ENCODE measurements at regions not wholly inside any gene's neighbourhood (a gene's known extent, or its start where the extent isn't known, plus 50 kb on each side); places are given as distances from the start of the nearest gene placed in this dataset.
A peak's percentile ranks its signal among the peaks of the same experiment; 100 is the strongest.

DNA sequence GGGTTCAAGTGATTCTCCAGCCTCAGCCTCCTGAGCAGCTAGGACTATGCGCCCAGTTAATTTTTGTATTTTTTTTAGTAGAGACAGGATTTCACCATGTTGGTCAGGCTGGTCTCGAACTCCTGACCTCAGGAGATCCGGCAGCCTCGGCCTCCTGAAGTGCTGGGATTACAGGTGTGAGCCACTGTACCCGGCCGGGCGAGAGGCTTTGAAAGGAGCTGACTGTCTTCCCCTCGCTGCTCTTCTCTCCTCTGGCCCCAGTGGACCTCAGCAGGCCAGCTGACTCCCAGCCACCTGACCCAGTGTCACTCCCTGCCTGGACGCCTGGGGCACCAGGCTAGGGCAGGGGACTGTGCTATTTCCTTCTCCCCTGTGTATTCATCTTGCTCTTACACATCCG is 89.5 kb upstream of the ANKRD55 start:
- CTCF ChIA-PET: no interaction called here
- TF ChIP-seq, protein P1, sequence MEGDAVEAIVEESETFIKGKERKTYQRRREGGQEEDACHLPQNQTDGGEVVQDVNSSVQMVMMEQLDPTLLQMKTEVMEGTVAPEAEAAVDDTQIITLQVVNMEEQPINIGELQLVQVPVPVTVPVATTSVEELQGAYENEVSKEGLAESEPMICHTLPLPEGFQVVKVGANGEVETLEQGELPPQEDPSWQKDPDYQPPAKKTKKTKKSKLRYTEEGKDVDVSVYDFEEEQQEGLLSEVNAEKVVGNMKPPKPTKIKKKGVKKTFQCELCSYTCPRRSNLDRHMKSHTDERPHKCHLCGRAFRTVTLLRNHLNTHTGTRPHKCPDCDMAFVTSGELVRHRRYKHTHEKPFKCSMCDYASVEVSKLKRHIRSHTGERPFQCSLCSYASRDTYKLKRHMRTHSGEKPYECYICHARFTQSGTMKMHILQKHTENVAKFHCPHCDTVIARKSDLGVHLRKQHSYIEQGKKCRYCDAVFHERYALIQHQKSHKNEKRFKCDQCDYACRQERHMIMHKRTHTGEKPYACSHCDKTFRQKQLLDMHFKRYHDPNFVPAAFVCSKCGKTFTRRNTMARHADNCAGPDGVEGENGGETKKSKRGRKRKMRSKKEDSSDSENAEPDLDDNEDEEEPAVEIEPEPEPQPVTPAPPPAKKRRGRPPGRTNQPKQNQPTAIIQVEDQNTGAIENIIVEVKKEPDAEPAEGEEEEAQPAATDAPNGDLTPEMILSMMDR (IDR thresholded peaks at IDR 0.05): no peak

GRCh38 chr5:56321236-56321881 is 88.2 kb upstream of the ANKRD55 start:
- peak; percentile 12 for DNase-seq
- Mint-ChIP-seq H3K27ac (no peak overlapping the region), H3K4me3 (no peak overlapping the region), H3K36me3 (ENCODE audit: low read depth) (no peaks in the 10 kb centered on the region), H3K9me3 (no peaks in the 10 kb centered on the region), H3K4me1 (ENCODE audit: low read depth) (peaks cover 25% of the 10 kb centered on the region), H3K27me3 (no peaks in the 10 kb centered on the region)
- ChIA-PET POLR2A (no interaction called here), CTCF (no interaction called here)
- intact Hi-C loops (cut with micrococcal nuclease): no loop called here
- ATAC-seq: peak; percentile 43
- TF ChIP-seq, protein P1 (IDR thresholded peaks at IDR 0.05): no peak

More for the DNA sequence above, 89.5 kb upstream of the ANKRD55 start:
- Mint-ChIP-seq H3K27me3 (no peaks in the 10 kb centered on the region), H3K9me3 (no peaks in the 10 kb centered on the region), H3K4me1 (ENCODE audit: low read depth) (peaks cover 30% of the 10 kb centered on the region), H3K36me3 (ENCODE audit: low read depth) (peaks cover 3% of the 10 kb centered on the region), H3K27ac (no peak overlapping the region), H3K4me3 (no peak overlapping the region)
- POLR2A ChIA-PET: no interaction called here
- no peak for DNase-seq
- intact Hi-C loops (cut with micrococcal nuclease): no loop called here
- no peak for ATAC-seq

DNA sequence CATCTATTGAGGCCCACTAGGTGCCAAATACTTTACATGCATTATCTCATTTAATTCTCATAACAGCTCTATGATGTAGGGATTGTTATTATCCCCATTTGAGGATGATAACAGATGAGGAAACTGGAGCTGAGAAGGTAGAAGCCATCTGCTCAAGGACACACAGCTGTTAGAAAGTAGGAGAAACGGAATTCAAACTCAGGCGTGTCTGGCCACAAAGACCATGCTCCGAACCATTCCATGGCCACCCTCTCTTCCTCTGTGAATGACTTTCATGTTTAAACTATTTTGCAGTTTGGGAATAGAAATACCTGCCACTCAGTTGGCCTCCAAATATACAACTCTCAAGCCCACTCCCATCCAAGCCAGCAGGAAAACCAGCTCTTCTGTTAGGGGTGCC is 87.6 kb upstream of the ANKRD55 start:
- Mint-ChIP-seq H3K4me1 (ENCODE audit: low read depth) (peaks cover 24% of the 10 kb centered on the region), H3K9me3 (no peaks in the 10 kb centered on the region)

DNA sequence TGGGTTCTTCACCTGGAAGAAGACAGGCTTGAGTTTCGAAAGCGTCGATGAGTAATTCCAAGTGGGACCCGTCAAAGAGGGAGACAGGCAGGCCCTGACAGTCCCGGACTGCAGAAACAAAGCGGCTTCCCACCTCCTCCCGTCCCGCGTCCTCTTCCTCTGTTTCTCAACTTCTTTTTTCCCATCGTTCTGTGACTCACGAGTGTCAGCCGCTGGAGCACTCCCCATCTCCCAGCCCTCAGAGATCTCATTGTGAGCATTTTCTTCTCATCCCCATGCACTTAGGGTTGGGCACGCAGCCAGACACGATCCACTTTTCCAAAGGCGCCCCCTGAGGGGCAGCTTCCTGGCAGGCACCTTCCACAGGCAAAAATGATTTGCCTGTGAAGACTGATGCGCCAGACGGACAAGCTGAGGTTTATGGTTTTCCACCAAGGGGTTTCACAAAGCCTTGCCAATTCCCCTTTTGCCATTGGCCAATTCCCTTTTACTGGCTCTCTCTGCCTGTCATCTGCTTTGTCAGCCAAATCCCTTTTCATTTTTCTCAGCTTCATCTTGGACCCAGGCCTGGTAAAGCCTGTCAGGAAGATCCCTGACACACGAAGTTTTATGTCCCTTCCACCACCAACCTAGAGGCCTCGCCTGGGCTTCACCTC is 86.5 kb upstream of the ANKRD55 start:
- H3K4me1 Mint-ChIP-seq (ENCODE audit: low read depth): peaks cover 21% of the 10 kb centered on the region
- CTCF ChIA-PET: interaction anchor here (1.9 kb wide), 1 partner anchor 9 kb away, joined by 7 read pairs; no protein-coding TSS in a partner anchor
- H3K4me3 Mint-ChIP-seq: no peak overlapping the region
- no peak for ATAC-seq
- POLR2A ChIA-PET: no interaction called here
- H3K36me3 Mint-ChIP-seq (ENCODE audit: low read depth): no peaks in the 10 kb centered on the region
- DNase-seq: no peak
- H3K27ac Mint-ChIP-seq: no peak overlapping the region
- no peaks in the 10 kb centered on the region for H3K9me3 Mint-ChIP-seq
- intact Hi-C loops (cut with micrococcal nuclease): no loop called here
- H3K27me3 Mint-ChIP-seq: no peaks in the 10 kb centered on the region
- TF ChIP-seq, protein P1 (IDR thresholded peaks at IDR 0.05): no peak

More for the DNA sequence above, 87.6 kb upstream of the ANKRD55 start:
- no peak for DNase-seq
- ATAC-seq: no peak
- CTCF ChIA-PET: interaction anchor here (0.6 to 1.9 kb wide), 2 partner anchors 8 to 320 kb away, joined by 3 to 7 read pairs; no protein-coding TSS in a partner anchor
- H3K36me3 Mint-ChIP-seq (ENCODE audit: low read depth): no peaks in the 10 kb centered on the region
- intact Hi-C loops (cut with micrococcal nuclease): no loop called here
- no peaks in the 10 kb centered on the region for H3K27me3 Mint-ChIP-seq
- TF ChIP-seq, protein P1 (IDR thresholded peaks at IDR 0.05): no peak
- POLR2A ChIA-PET: no interaction called here
- no peak overlapping the region for H3K27ac Mint-ChIP-seq
- H3K4me3 Mint-ChIP-seq: no peak overlapping the region

DNA sequence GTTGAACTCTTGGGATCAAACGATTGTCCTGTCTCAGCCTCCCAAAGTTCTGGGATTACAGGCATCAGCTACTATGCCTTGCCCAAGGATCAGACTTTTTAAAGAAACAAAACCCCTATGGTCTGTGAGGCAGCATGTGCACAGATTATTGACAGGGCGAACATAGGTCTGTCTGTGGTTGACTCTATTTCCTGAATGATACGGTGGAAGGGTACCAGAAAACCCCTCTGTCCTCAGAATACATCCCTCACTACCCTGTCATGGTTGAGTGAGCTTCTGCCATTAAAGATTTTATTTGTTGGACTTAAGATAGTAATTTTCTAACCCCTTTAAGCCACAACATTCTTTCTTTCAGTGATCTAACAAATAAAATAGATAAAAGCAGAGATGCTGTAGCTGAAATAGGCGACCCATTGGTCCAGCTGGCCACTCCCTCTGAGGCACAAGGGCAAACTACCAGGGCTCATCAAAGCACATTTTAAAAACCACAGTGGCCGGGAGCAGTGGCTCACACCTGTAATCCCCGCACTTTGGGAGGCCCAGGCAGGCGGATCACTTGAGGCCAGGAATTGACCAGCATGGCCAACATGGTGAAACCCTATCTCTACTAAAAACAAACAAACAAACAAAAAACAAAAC is 84.9 kb upstream of the ANKRD55 start:
- no peak overlapping the region for H3K27ac Mint-ChIP-seq
- peaks cover 23% of the 10 kb centered on the region for H3K4me1 Mint-ChIP-seq (ENCODE audit: low read depth)
- CTCF ChIA-PET: interaction anchor here (0.6 to 1.3 kb wide), 2 partner anchors 36 to 520 kb away, joined by 3 to 4 read pairs; no protein-coding TSS in a partner anchor
- POLR2A ChIA-PET: no interaction called here
- TF ChIP-seq, protein P1 (IDR thresholded peaks at IDR 0.05): no peak
- no peaks in the 10 kb centered on the region for H3K27me3 Mint-ChIP-seq
- H3K4me3 Mint-ChIP-seq: no peak overlapping the region
- intact Hi-C loops (cut with micrococcal nuclease): no loop called here
- no peaks in the 10 kb centered on the region for H3K9me3 Mint-ChIP-seq
- ATAC-seq (no peak), DNase-seq (no peak)
- no peaks in the 10 kb centered on the region for H3K36me3 Mint-ChIP-seq (ENCODE audit: low read depth)

Data from activated CD8-positive, alpha-beta T cell treated with anti-CD3 and anti-CD28 coated beads for 36 hours (primary cell).